T-helper 17 cell (primary cell): ENCODE measurements at regions not wholly inside any gene's neighbourhood (a gene's known extent, or its start where the extent isn't known, plus 50 kb on each side); places are given as distances from the start of the nearest gene placed in this dataset.

ENCODE experiments used
- ATAC-seq: fragments of 150-1000 bp; cut with Tn5 transposase; 2 replicates; pipeline ENCODE4 v1.10.0; 2021; ENCODE audit warnings: mild to moderate bottlenecking, moderate library complexity
- DNase-seq, 3 donors: peaks; one replicate each; pipeline versions ENCODE4 v3.0.0 to v3.0.0-alpha.2; 2020 to 2021
- H3K9me3 ChIP-seq: one replicate; pipeline ENCODE4 v1.7.0; 2013; ENCODE audit warnings: low read length, mild to moderate bottlenecking; ENCODE audit not compliant: control insufficient read depth, poor library complexity, severe bottlenecking
- H3K27ac Mint-ChIP-seq: one replicate; pipeline ENCODE4 v1.8.0; 2022; ENCODE audit warnings: mild to moderate bottlenecking, moderate library complexity, mixed read lengths
- H3K27me3 Mint-ChIP-seq: one replicate; pipeline ENCODE4 v1.8.0; 2022; ENCODE audit warnings: mixed read lengths
- H3K36me3 Mint-ChIP-seq: one replicate; pipeline ENCODE4 v1.8.0; 2022; ENCODE audit warnings: low read depth, mixed read lengths
- H3K4me1 Mint-ChIP-seq: one replicate; pipeline ENCODE4 v1.8.0; 2022; ENCODE audit warnings: mild to moderate bottlenecking, mixed read lengths
- H3K4me3 Mint-ChIP-seq: one replicate; pipeline ENCODE4 v1.8.0; 2022; ENCODE audit warnings: mild to moderate bottlenecking, moderate library complexity, mixed read lengths

DNA sequence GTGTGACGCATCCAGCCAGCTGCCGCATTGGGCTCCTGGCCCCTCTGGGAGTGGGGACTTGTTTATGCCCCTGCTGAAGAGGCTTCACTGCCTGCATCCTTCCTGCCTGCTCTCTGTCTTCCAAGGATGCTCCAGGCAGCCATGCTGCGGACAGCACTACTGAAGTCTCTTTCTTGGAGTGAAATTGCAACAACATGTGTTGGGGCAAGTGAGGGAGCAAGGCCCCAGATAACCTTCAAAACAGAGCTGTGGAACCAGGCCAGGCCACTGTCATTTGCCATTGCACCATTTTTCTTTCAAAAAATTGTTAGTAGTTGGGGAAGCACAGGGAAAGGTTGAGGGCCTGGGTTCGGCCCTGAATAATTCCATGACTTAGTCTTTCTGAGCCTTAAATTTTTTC, 169.6 kb upstream of the ADRA1B start:
- DNase-seq, result no peak
- ATAC-seq, result no peak
- H3K9me3 ChIP-seq, result no peaks in the 10 kb centered on the region
- Mint-ChIP-seq H3K36me3 (no peaks in the 10 kb centered on the region), H3K27me3 (peaks cover 5% of the 10 kb centered on the region), H3K27ac (no peak overlapping the region), H3K4me3 (no peak overlapping the region), H3K4me1 (no peaks in the 10 kb centered on the region)

DNA sequence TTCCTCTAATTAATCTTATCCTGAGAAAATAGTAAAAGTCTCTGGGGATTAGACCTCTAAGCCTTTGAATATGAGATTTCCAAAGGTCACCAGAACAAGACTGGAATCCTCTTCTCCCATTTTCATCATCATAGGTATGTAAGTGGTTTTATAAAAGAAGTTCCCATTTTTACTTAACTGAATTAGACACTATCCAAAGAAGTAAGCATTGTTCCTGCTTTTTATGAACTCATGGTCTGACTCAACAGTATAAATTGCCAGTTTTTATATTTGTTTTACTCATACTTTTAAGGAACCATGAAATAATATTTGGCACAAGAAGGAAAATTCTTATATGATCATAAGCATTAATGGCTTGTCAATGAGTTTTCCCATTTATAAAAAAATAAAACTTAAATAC, 167.1 kb upstream of the ADRA1B start:
- DNase-seq (no peak), ATAC-seq (no peak)
- no peak overlapping the region for H3K27ac Mint-ChIP-seq
- no peaks in the 10 kb centered on the region for H3K36me3 Mint-ChIP-seq
- H3K4me1 Mint-ChIP-seq, result no peaks in the 10 kb centered on the region
- no peak overlapping the region for H3K4me3 Mint-ChIP-seq
- peaks cover 5% of the 10 kb centered on the region for H3K27me3 Mint-ChIP-seq
- H3K9me3 ChIP-seq, result no peaks in the 10 kb centered on the region

DNA sequence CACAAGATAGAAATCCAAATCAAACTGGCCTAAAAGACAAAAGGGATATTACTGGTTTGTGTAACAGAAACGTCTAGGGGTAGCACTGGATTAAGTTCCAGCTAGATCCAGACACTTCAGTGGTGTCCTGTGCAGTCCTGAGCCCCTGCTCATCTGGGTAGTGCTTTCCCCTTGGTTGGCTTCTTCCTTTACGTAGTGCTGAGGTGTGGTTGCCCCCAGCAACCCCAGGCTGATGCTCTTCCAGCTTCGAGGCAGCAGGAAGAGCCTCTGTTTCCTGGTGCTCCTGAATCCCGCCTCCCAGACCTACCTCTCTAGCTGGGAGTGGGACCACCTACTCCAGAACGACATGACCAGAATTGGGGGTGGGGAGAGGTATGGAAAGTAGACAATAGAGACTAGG, 166.1 kb upstream of the ADRA1B start:
- Mint-ChIP-seq H3K27ac (no peak overlapping the region), H3K4me1 (no peaks in the 10 kb centered on the region)
- ATAC-seq, result no peak

DNA sequence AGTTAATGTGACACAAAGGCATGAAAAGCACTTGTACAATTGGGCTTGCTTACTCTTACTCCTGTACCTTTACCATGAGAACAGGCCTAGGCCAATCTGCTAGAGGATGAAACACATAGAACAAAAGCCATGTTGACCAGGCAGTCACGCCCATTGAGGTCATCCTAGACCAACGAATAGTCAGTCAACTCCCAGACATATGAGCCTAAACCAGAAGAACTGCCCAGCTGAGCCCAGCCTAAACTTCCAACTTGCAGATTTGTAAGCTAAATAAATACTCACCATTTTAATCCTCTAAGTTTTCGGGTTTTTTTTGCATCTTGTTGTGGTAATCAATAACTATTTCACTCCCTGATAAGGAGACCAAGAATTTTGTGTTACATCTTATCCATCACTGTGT, 164.8 kb upstream of the ADRA1B start:
- no peaks in the 10 kb centered on the region for H3K4me1 Mint-ChIP-seq
- no peaks in the 10 kb centered on the region for H3K36me3 Mint-ChIP-seq
- H3K27ac Mint-ChIP-seq, result no peak overlapping the region
- H3K9me3 ChIP-seq, result no peaks in the 10 kb centered on the region
- peaks cover 5% of the 10 kb centered on the region for H3K27me3 Mint-ChIP-seq
- no peak overlapping the region for H3K4me3 Mint-ChIP-seq
- DNase-seq (no peak), ATAC-seq (no peak)

More for the DNA sequence above, 166.1 kb upstream of the ADRA1B start:
- Mint-ChIP-seq H3K4me3 (no peak overlapping the region), H3K27me3 (peaks cover 5% of the 10 kb centered on the region), H3K36me3 (no peaks in the 10 kb centered on the region)
- no peak for DNase-seq
- no peaks in the 10 kb centered on the region for H3K9me3 ChIP-seq

DNA sequence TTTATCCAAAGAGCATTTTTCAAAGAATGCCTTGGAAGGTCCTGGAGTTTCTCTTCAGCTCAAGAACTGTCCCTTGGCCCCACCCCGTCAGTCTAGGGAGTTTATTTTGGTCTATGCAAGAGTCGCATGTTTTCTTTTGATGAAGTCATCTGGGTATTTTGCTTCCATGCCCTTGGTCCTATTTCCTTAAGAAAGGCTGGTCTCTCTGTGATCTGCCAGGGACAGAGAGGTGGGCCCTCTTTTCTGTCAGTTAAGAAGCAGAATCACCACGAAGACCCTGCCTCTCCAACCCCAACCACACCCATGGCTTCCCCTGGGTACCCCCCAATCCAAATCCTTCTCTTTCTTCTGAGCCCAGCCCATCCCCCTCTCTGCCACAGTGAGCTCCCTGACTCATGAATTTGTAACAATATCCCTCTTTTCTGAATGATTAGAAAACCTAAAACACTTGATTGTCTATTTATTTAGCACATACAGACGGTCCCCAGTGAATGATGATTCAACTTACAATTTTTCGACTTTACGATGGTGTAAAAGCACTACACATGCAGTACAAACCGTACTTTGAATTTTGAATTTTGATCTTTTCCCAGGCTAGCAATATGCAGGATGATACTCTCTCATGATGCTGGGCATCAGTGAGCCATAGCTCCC, 163.5 kb upstream of the ADRA1B start:
- no peak overlapping the region for H3K4me3 Mint-ChIP-seq
- H3K9me3 ChIP-seq, result no peaks in the 10 kb centered on the region
- ATAC-seq (no peak), DNase-seq (no peak)
- H3K4me1 Mint-ChIP-seq, result no peaks in the 10 kb centered on the region
- H3K36me3 Mint-ChIP-seq, result no peaks in the 10 kb centered on the region
- H3K27me3 Mint-ChIP-seq, result peaks cover 5% of the 10 kb centered on the region
- no peak overlapping the region for H3K27ac Mint-ChIP-seq

DNA sequence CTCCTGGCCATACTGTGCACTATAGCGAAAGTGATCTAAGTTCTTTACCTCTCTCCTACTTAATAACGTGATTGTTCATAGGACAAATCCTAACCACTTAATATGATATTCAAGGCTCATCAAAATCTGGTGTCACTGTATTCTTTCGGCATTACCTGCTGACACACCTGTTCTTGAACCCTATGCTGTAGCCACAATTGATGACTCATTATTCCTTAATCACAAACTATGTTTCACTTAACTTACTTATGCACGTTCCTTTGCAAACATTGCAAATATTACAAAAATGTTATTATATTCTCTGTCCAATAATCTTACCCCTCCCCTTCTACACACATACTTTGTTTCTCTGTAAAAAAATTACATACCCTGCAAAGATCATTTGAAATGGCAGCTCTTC, 158.1 kb upstream of the ADRA1B start:
- Mint-ChIP-seq H3K27me3 (no peaks in the 10 kb centered on the region), H3K4me3 (no peak overlapping the region)

DNA sequence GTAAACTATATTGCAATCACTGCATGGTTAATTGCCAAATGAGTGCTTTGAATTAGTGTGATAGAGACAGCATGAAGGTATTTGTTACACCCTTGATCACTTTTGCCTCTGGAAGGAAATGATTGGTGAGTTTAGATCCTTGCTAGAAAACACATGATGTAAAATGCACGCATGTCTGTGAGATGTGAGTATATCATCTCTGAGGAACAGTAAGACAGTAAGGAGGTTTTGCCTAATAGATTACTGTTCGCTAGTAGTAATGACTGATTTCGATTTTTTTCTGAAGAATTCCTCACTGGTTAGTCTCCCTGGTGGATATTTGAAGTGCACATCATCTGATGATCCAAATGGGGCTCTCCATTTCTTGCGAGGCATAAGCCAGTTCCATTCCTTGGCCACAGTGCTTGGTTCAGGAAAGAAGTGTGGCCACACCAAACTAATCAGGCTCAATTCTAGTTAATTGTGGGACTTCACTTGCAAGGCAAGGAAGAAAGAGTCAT, 156.4 kb upstream of the ADRA1B start:
- ATAC-seq, result no peak
- no peak overlapping the region for H3K4me3 Mint-ChIP-seq

More for the DNA sequence above, 158.1 kb upstream of the ADRA1B start:
- H3K4me1 Mint-ChIP-seq, result peaks cover under 1% of the 10 kb centered on the region
- H3K9me3 ChIP-seq, result no peaks in the 10 kb centered on the region
- H3K36me3 Mint-ChIP-seq, result no peaks in the 10 kb centered on the region
- ATAC-seq, result no peak
- no peak for DNase-seq
- H3K27ac Mint-ChIP-seq, result no peak overlapping the region

DNA sequence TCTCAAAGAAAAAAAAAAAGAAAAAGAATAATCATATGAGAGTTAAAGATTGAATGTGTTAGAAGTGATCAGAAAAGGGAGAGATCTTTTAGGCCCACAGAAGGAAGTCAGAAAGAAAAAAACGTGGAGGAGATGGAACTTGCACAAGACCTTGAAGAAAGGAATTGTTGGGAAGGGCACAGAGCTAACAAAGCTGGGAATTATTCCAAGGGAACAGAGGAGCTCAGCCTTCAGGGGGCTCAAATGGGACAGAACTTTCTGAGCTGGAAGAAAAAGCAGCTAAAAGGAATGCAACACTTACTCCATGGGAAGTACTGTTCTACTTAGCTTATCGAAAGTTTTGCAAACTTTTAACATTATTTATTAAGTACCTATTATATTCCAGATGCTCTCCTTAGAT, 153.4 kb upstream of the ADRA1B start:
- no peaks in the 10 kb centered on the region for H3K9me3 ChIP-seq
- peaks cover 4% of the 10 kb centered on the region for H3K36me3 Mint-ChIP-seq
- peaks cover 9% of the 10 kb centered on the region for H3K4me1 Mint-ChIP-seq
- no peaks in the 10 kb centered on the region for H3K27me3 Mint-ChIP-seq
- H3K27ac Mint-ChIP-seq, result no peak overlapping the region
- DNase-seq (no peak), ATAC-seq (no peak)
- no peak overlapping the region for H3K4me3 Mint-ChIP-seq

More for the DNA sequence above, 156.4 kb upstream of the ADRA1B start:
- no peak overlapping the region for H3K27ac Mint-ChIP-seq
- H3K4me1 Mint-ChIP-seq, result peaks cover 9% of the 10 kb centered on the region
- H3K27me3 Mint-ChIP-seq, result no peaks in the 10 kb centered on the region
- no peak for DNase-seq
- no peaks in the 10 kb centered on the region for H3K9me3 ChIP-seq
- H3K36me3 Mint-ChIP-seq, result peaks cover 2% of the 10 kb centered on the region

DNA sequence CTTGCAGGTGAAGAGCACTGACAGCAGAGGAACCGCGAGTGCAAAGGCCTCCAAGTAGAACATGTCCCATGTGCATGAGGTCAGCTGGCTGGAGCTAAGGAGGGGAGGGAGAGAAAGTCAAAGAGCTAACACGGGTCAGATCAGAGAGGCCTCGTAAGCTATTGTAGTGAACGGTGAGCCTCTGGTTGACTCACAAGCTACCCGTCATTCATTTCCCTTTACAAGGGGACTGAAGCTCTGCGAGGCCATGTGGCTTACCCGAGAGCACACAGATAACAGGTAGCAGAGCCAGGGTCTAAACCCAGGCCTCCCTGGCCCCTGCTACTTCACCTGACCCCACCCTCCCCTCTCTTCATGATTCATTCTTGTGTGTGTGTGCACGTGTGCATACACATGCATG, 152.7 kb upstream of the ADRA1B start:
- Mint-ChIP-seq H3K36me3 (peaks cover 4% of the 10 kb centered on the region), H3K27me3 (no peaks in the 10 kb centered on the region), H3K4me1 (peaks cover 9% of the 10 kb centered on the region), H3K4me3 (no peak overlapping the region), H3K27ac (no peak overlapping the region)
- no peak for ATAC-seq
- DNase-seq, result no peak
- no peaks in the 10 kb centered on the region for H3K9me3 ChIP-seq

DNA sequence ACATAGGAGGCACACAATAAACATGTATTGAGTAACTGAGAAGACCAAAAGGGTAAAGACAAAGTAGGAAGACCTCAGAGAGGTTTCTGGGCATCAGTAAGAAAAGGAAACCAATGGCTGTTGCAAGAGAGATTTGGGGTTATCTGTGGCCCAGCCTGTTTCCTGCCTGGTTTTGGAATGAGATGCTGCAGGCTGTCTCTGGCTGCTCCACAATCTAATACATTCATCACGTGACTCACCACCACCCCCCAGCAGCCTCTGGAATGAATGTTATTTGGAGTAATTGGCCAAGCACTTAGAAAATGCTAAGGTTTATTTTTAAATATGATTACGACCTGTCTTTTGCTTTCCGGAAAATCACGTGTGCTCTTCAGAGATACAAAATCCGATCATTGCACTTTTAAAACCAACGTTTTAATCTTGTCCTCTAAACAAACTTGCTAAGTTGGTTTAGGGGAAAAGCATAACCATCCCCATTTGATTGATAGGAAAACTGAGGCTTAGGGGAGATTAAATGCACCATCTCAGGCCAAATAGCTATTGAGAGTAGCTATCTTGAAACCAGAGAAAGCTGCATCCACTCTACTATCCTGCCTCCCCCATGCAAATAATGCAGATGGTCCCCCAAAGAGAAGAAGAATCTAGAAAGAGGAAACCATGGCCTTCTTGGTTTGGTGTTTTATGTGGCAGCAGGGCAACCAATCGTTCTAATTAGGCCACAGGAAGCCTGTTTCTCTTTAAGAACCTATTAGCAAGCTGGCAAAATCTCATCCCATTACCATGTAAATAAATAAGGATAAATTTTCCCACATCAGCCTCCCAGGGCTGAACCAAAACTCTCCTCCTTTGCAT, 151.8 kb upstream of the ADRA1B start:
- no peak for ATAC-seq
- Mint-ChIP-seq H3K4me3 (no peak overlapping the region), H3K27ac (no peak overlapping the region), H3K4me1 (peaks cover 9% of the 10 kb centered on the region), H3K27me3 (peaks cover 7% of the 10 kb centered on the region), H3K36me3 (peaks cover 4% of the 10 kb centered on the region)
- no peak for DNase-seq
- no peaks in the 10 kb centered on the region for H3K9me3 ChIP-seq

DNA sequence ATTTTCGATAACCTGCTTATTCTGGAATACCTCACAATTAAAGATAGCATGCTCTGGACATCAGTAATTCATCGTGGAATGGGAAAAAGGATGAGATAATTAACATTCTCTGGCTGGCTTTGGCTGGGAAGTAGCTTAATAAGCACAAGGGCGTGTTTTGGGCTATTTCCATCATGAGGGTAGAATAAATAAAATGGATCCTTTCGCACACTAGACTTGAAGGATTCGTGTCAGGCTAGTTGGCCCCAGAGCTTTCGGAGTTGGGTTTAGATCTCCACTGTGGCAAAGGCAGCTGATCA, 151.2 kb upstream of the ADRA1B start:
- H3K9me3 ChIP-seq, result no peaks in the 10 kb centered on the region
- H3K4me3 Mint-ChIP-seq, result no peak overlapping the region
- peaks cover 9% of the 10 kb centered on the region for H3K4me1 Mint-ChIP-seq
- H3K36me3 Mint-ChIP-seq, result peaks cover 4% of the 10 kb centered on the region
- no peak for ATAC-seq
- peaks cover 8% of the 10 kb centered on the region for H3K27me3 Mint-ChIP-seq
- no peak overlapping the region for H3K27ac Mint-ChIP-seq
- no peak for DNase-seq

DNA sequence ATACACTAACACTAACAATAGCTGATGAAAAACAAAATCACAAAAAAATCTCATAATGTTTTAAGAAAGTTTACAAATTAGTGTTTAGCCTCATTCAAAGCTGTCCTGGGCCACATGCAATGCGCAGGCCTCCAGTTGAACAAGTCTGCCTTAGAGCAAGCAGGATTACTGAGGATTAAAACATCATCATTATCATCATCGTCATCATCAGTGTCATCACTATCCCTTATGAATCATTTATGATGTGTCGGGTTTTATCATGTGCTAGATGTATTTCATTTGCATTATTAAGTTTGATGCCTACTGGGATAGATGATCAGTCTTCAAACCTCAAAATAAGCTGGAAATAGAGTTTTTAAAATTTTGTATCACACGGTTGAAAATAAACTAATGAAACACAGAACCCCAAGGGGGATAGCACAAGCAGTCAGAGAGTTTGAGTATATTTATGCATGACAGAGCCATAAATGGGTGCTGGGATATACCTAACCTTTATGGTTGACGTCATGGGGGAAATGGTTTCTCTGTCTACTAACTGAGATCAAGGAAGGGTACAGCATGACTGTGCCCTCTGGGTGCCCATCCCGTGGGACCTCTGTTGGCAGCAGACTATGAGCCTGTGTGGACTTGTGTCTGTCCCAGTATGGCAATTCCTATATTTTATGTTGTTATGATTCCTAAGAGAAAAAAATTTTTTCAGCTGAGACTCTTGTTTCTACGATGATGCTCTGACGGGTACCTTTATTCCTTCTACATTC, 150.3 kb upstream of the ADRA1B start:
- Mint-ChIP-seq H3K27me3 (peaks cover 8% of the 10 kb centered on the region), H3K36me3 (peaks cover 4% of the 10 kb centered on the region), H3K4me1 (peaks cover 9% of the 10 kb centered on the region), H3K4me3 (no peak overlapping the region), H3K27ac (no peak overlapping the region)
- no peaks in the 10 kb centered on the region for H3K9me3 ChIP-seq
- DNase-seq, result no peak
- ATAC-seq, result no peak

DNA sequence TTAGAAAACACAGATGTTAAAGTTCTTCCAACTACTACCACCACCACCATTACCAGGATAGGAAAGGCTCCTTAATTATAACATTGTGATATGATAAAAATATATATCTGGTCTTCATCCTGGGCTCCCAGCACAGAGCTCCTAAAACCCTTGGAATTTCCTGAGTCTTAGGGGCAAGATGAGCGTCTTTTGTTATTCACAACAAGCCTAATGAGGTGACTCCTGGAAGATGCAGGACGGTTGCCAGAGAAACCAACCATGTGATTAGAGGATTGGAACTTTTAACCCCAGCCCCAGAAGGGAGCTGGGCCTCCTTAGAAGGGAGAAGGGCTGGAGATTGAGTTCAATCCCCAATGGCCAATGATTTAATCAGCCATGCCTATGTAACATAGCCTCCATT, 148.0 kb upstream of the ADRA1B start:
- Mint-ChIP-seq H3K27me3 (peaks cover 17% of the 10 kb centered on the region), H3K27ac (no peak overlapping the region), H3K4me3 (no peak overlapping the region), H3K4me1 (peaks cover 11% of the 10 kb centered on the region), H3K36me3 (peaks cover 6% of the 10 kb centered on the region)
- H3K9me3 ChIP-seq, result no peaks in the 10 kb centered on the region
- DNase-seq (no peak), ATAC-seq (no peak)
